ENCODE measurements at regions not wholly inside any gene's neighbourhood (a gene's known extent, or its start where the extent isn't known, plus 50 kb on each side); places are given as distances from the start of the nearest gene placed in this dataset.

DNA sequence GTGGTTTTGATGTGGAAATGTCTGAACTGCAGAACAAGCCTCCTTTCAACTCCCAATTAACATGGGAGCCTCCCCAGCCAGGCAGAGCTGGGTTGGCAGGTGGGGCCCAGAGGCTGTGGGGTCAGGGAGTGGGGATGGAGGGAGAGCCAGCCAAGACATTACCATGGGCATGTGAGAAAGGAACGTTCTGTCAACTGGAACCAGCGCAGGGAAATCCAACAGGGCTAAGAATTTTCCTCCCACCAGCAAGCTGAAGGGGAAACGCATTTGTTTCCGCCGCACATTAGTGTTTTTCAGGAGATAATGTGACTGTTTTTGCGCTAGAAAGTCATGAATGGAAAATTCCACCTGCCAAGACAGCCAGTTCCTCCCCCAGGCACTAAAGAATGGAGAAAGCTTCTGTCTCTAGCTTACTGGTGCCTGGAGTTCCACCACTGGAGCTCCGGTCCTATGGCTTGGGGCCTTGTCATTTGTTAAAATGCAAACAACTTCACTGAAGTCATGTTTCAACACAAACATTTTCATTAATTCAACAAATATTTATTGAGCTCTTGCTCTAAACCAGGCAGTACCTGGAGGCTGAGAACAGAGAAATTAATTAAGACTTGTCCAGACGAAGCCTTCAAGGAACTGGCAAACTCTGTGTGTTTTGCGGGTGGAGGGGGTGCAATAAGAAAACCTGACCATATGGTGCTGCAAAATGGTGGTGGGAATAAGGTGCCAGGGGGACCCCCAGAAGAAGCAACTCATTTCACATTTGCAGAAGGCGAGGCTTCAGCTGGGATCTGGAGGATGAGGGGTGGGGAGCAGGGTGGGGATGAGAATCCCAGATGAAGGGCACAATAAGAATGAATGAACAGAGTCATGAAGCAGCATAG is 305.1 kb downstream of the MATN1 start:
- TF ChIP-seq, protein P1, sequence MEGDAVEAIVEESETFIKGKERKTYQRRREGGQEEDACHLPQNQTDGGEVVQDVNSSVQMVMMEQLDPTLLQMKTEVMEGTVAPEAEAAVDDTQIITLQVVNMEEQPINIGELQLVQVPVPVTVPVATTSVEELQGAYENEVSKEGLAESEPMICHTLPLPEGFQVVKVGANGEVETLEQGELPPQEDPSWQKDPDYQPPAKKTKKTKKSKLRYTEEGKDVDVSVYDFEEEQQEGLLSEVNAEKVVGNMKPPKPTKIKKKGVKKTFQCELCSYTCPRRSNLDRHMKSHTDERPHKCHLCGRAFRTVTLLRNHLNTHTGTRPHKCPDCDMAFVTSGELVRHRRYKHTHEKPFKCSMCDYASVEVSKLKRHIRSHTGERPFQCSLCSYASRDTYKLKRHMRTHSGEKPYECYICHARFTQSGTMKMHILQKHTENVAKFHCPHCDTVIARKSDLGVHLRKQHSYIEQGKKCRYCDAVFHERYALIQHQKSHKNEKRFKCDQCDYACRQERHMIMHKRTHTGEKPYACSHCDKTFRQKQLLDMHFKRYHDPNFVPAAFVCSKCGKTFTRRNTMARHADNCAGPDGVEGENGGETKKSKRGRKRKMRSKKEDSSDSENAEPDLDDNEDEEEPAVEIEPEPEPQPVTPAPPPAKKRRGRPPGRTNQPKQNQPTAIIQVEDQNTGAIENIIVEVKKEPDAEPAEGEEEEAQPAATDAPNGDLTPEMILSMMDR (CRISPR knock-in tag; IDR thresholded peaks at IDR 0.05): no peak
- TF ChIP-seq KDM1A (CRISPR knock-in tag; IDR thresholded peaks at IDR 0.05): no peak
- TF ChIP-seq, protein P2, sequence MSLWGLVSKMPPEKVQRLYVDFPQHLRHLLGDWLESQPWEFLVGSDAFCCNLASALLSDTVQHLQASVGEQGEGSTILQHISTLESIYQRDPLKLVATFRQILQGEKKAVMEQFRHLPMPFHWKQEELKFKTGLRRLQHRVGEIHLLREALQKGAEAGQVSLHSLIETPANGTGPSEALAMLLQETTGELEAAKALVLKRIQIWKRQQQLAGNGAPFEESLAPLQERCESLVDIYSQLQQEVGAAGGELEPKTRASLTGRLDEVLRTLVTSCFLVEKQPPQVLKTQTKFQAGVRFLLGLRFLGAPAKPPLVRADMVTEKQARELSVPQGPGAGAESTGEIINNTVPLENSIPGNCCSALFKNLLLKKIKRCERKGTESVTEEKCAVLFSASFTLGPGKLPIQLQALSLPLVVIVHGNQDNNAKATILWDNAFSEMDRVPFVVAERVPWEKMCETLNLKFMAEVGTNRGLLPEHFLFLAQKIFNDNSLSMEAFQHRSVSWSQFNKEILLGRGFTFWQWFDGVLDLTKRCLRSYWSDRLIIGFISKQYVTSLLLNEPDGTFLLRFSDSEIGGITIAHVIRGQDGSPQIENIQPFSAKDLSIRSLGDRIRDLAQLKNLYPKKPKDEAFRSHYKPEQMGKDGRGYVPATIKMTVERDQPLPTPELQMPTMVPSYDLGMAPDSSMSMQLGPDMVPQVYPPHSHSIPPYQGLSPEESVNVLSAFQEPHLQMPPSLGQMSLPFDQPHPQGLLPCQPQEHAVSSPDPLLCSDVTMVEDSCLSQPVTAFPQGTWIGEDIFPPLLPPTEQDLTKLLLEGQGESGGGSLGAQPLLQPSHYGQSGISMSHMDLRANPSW (CRISPR knock-in tag; IDR thresholded peaks at IDR 0.05; ENCODE audit: borderline replicate concordance): no peak
- no peak for TF ChIP-seq CREB1 (IDR thresholded peaks at IDR 0.05)
- TF ChIP-seq CREB1 (CRISPR knock-in tag; IDR thresholded peaks at IDR 0.05): no peak
